ENCODE measurements at regions not wholly inside any gene's neighbourhood (a gene's known extent, or its start where the extent isn't known, plus 50 kb on each side); places are given as distances from the start of the nearest gene placed in this dataset.
"Not testable (repeated sequence)": the region's sequence is repeated elsewhere in the genome, so short reads cannot be mapped to it uniquely, and the experiment has no call there.

DNA sequence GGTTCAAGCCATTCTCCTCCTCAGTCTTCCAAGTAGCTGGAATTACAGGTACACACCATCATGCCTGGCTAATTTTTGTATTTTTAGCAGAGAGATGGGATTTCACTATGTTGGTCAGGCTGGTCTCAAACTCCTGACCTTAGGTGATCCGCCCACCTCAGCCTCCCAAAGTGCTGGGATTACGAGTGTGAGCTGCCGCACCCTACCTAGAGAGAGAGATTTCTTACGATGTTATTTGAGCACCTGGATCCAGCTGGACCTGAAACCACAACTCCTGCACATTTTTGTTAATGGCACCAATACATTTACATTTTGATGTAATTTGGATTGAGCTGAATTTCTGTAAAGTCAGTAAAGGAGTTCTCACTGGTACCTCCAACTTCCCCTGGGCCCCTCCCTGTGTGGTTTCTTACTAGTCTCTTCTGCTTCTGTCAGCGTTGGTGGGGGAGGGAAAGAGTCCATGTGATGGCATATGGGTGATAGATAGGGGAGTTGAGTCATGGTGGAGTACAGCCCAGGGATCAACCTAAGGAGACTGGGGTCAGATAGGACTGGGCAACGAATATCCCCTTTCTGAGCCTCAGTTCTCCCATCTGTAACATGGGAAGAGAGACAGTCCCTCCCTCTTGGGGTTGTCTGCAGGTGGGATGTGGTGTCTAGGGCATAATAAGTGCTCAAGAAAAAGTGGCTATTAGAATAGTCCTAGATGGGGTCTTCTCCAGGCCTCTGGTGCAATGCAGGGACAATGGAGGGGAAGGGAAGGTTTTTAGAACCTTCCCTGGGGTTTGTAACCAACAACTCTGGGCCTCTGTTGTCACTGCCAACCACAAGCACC, 83.3 kb upstream of the MED13L start:
- DNase-seq (peak; percentile 52), ATAC-seq (peak; percentile 64)

DNA sequence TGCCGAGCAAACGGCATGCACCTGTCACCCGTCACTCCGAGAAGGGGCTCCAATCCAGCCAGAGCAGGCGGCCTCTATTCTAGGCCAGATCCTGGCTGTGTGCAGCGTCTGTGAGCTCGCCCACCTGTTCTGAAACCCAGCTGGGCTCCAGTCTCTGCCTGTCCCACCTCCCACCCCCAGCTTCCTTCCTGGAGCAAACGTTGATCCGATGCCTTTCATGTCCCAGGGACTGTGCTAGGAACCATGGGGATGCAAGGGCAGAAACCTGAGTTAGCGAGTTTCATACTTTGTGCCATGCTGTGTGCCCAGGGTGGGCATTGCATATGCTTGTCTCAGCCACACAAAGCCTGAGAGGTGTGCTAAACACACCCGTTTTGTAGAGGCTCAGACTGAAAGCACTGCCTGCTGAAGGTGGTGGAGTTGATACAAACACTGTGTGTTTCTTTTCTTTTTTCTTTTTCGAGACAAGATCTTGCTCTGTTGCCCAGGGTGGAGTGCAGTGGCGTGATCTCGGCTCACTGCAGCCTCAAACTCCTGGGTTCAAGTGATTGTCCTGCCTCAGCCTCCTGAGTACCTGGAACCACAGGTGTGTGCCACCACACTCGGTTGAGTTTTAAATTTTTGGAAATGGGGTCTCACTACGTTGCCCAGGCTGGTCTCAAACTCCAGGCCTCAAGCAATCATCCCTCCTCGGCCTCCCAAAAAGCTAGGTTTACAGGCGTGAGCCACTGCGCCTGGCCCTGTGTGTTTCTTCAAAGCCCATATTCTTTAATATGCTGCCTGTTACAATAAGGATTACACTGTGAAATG, 84.1 kb upstream of the MED13L start:
- ATAC-seq, result no peak
- DNase-seq, result no peak

GRCh38 chr12:116365114-116365513, 87.6 kb upstream of the MED13L start:
- no peak for DNase-seq
- ATAC-seq, result no peak

GRCh38 chr12:116365606-116366455, 88.3 kb upstream of the MED13L start:
- no peak for ATAC-seq
- no peak for DNase-seq

GRCh38 chr12:116366456-116366776, 88.9 kb upstream of the MED13L start:
- ATAC-seq, result no peak
- DNase-seq, result no peak

DNA sequence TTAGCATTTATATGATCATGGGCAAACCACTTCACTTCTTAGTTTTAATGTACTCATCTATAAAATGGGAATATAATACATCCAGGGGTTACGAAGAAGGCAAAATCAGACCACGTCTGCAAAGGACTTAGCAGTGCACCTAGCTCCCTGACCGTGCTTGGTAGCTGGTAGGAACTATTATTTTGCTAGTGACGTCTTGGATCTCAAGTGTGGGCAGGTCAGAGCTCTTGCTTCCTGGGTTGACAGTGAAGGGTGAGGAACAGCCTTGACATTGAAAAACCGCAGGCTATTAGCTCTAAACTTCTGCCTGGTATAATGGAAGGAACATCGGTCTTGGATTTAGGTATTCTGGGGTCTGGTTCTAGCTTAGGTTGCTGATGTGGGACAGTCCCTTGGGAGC, 89.3 kb upstream of the MED13L start:
- ATAC-seq (no peak), DNase-seq (no peak)

- no peak for ATAC-seq
- DNase-seq, result no peak
These were observed 91.0 kb upstream of the MED13L start for GRCh38 chr12:116368196-116369194.

DNA sequence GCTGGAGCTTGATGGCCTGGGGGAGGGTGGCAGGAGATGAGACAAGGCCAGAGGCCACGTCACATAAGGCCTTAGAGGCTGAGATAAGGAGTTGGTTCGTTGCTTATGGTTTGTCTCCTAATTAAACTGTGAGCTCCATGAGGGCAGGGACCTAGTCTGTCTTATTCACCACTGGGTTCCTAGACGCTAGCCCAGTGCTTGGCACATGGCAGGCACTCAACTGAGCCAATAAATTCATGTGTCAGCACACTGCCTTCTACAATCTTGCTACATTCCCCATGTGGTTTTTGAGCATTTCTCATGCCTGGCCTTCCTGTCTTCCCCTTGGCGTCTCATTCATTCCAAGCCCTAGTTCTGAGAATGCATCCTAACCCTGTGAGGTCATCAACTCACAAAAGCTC, 92.5 kb upstream of the MED13L start:
- DNase-seq (no peak), ATAC-seq (no peak)

GRCh38 chr12:116370886-116371580, 93.5 kb upstream of the MED13L start:
- ATAC-seq, result no peak
- DNase-seq, result no peak

- DNase-seq, result no peak
- peak; percentile 34 for ATAC-seq
These were observed 95.3 kb upstream of the MED13L start for GRCh38 chr12:116372815-116373214.

GRCh38 chr12:116373572-116374206, 96.2 kb upstream of the MED13L start:
- no peak for ATAC-seq

DNA sequence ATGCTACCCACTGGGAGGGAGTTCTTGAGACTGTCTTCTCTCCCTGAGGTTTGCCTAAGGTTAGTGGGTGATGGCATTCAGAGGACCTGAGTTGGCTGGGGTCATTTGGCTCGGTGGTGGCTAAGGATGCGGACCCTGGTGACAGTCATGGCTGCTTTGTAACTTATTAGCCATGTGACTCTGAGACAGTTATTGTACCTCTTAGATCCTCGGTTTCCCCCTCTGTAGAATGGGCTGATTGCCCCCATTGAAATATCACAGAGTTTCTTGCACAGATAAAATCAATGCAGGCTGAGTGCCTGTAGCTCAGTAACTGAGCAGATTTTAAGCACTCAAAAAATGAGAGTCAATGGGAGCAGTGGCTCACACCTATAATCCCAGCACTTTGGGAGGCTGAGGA, 96.7 kb upstream of the MED13L start:
- DNase-seq (no peak), ATAC-seq (no peak)

More at GRCh38 chr12:116373572-116374206, 96.2 kb upstream of the MED13L start:
- DNase-seq, result no peak

- DNase-seq (no peak), ATAC-seq (no peak)
These were observed 97.9 kb upstream of the MED13L start for GRCh38 chr12:116375278-116375842.

DNA sequence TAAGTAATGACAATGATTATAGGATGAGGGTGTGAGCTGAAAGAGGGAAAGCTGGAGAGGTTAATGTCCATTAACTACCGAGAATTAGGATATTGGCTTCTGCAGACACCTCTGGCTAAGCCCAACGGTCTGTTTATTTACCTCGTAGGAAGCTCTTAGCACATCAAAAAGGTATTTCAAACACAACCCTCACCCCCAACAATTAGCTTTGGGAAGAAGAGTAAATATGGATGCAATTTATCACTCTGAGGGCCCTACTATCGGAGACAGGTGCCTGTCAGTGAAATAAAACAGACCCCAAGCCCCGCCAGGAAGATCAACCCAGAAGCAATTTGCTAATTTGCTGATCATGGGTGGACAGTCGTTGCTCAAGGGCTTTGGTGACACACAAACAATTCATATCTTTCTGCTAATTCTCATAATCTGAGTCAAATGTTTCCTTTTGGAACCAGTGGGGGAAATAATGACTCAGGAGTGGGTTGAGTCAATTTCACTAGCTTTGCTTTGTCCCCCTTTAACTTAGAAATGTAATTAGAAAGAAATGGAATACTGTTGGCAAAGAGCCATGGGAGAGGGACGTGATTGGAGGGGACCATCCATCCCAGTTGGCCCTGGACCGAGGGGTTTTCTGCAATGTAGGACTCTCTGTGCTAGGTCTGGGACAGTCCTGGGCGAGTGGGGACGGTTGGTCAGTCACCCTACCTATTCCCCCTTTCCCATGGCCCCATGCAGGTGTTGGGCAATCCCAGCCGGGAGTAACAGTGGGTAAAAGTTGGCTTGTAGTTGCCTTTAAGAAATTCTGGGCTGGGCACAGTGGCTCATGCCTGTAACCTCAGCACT, 99.1 kb upstream of the MED13L start:
- ATAC-seq, result peak; percentile 42
- DNase-seq, result no peak

GRCh38 chr12:116377194-116377571, 99.7 kb upstream of the MED13L start:
- not testable (repeated sequence) for DNase-seq, ATAC-seq

DNA sequence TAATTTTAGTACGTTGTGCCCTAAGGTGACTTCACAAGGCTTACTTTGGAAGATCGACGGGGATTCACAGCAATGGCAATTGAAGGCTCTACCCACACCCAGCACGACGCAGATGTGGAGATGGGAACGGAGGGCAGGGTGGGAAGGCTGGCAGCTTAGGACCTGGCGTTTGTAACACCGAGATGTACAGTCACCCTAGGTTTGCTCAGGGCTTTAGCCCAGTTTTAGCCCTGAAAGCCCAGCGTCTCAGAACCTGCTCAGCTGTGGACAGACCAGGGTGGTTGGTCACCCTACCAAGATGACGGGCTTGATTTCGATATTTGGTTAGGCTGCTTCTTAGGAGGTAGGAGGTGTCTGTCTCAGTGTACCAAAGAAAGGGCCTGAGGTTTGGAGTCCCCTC, 100.5 kb upstream of the MED13L start:
- no peak for ATAC-seq
- no peak for DNase-seq

- ATAC-seq, result no peak
- DNase-seq, result no peak
These were observed 102.6 kb upstream of the MED13L start for GRCh38 chr12:116380108-116380507.

- ATAC-seq, result not testable (repeated sequence)
These were observed 103.2 kb upstream of the MED13L start for GRCh38 chr12:116380740-116381139.

GRCh38 chr12:116381240-116381743, 103.8 kb upstream of the MED13L start:
- ATAC-seq (no peak), DNase-seq (no peak)

More at GRCh38 chr12:116380740-116381139, 103.2 kb upstream of the MED13L start:
- DNase-seq, result not testable (repeated sequence)

Data from stimulated activated naive CD8-positive, alpha-beta T cell treated with anti-CD3 and anti-CD28 coated beads, Interleukin-15, Interleukin-2, amounts not matched to agents 100 U/mL and 50 U/mL, for 24 hours (primary cell).